ENCODE measurements at regions not wholly inside any gene's neighbourhood (a gene's known extent, or its start where the extent isn't known, plus 50 kb on each side); places are given as distances from the start of the nearest gene placed in this dataset.

GRCh38 chr16:27718201-27719105 is 168.5 kb downstream of the KATNIP start:
- no peak for DNase-seq (ENCODE audit: low read depth in 3 of 3)

- DNase-seq (ENCODE audit: low read depth in 3 of 3), result no peak
These were observed 169.1 kb downstream of the KATNIP start for GRCh38 chr16:27719106-27719445.

- DNase-seq (ENCODE audit: low read depth in 3 of 3), result no peak
These were observed 171.0 kb downstream of the KATNIP start for GRCh38 chr16:27720731-27721530.

- no peak for DNase-seq (ENCODE audit: low read depth in 3 of 3)
These were observed 171.7 kb downstream of the KATNIP start for GRCh38 chr16:27721531-27722181.

GRCh38 chr16:27722207-27722606 is 172.3 kb downstream of the KATNIP start:
- DNase-seq (ENCODE audit: low read depth in 3 of 3), result no peak

- no peak for DNase-seq (ENCODE audit: low read depth in 3 of 3)
These were observed 173.0 kb downstream of the KATNIP start for GRCh38 chr16:27722892-27723450.

- DNase-seq (ENCODE audit: low read depth in 3 of 3), result no peak
These were observed 174.0 kb downstream of the KATNIP start for GRCh38 chr16:27723711-27724481.

GRCh38 chr16:27724482-27725235 is 174.7 kb downstream of the KATNIP start:
- DNase-seq (ENCODE audit: low read depth in 3 of 3), result no peak

GRCh38 chr16:27725236-27726000 is 175.5 kb downstream of the KATNIP start:
- DNase-seq (ENCODE audit: low read depth in 3 of 3), result no peak

GRCh38 chr16:27726621-27727261 is 176.8 kb downstream of the KATNIP start:
- no peak for DNase-seq (ENCODE audit: low read depth in 3 of 3)

GRCh38 chr16:27727941-27728340 is 178.0 kb downstream of the KATNIP start:
- no peak for DNase-seq (ENCODE audit: low read depth in 3 of 3)

GRCh38 chr16:27728691-27729090 is 178.7 kb downstream of the KATNIP start:
- no peak for DNase-seq (ENCODE audit: low read depth in 3 of 3)

GRCh38 chr16:27729516-27730304 is 179.8 kb downstream of the KATNIP start:
- no peak for DNase-seq (ENCODE audit: low read depth in 3 of 3)

- no peak for DNase-seq (ENCODE audit: low read depth in 3 of 3)
These were observed 180.8 kb downstream of the KATNIP start for GRCh38 chr16:27730661-27731210.

GRCh38 chr16:27735031-27735430 is 185.1 kb downstream of the KATNIP start:
- DNase-seq (ENCODE audit: low read depth in 3 of 3), result no peak

GRCh38 chr16:27736431-27736830 is 186.5 kb downstream of the KATNIP start:
- no peak for DNase-seq (ENCODE audit: low read depth in 3 of 3)

- no peak for DNase-seq (ENCODE audit: low read depth in 3 of 3)
These were observed 187.6 kb downstream of the KATNIP start for GRCh38 chr16:27737513-27737912.
